Liver (tissue), 7 donors: ENCODE measurements at regions not wholly inside any gene's neighbourhood (a gene's known extent, or its start where the extent isn't known, plus 50 kb on each side); places are given as distances from the start of the nearest gene placed in this dataset.

Experiments used
- DNase-seq: peaks from one replicate; pipeline ENCODE4 v3.0.0-alpha.2; 2017; ENCODE audit warnings: low spot score
- H3K27ac ChIP-seq, 2 donors: one replicate each; pipeline ENCODE4 v1.7.0; 2013; ENCODE audit warnings: inconsistent platforms in 2 of 2, low read length in 2 of 2, control low read depth in 1 of 2, low read depth in 1 of 2, mild to moderate bottlenecking in 1 of 2
- H3K27me3 ChIP-seq, 4 donors: one replicate each; pipeline versions ENCODE4 v1.6.1 to v1.7.0; 2013; ENCODE audit warnings: low read length in 3 of 4, inconsistent platforms in 1 of 4, mild to moderate bottlenecking in 1 of 4, moderate library complexity in 1 of 4; ENCODE audit not compliant: control insufficient read depth in 4 of 4, insufficient read depth in 4 of 4
- H3K36me3 ChIP-seq, 4 donors: one replicate each; pipeline versions ENCODE4 v1.6.1 to v1.7.0; 2013; ENCODE audit warnings: low read length in 3 of 4, mild to moderate bottlenecking in 3 of 4, low read depth in 1 of 4, moderate library complexity in 1 of 4; ENCODE audit not compliant: control insufficient read depth in 4 of 4, insufficient read depth in 3 of 4
- H3K4me1 ChIP-seq, 4 donors: one replicate each; pipeline versions ENCODE4 v1.6.1 to v1.7.0; 2013; ENCODE audit warnings: low read length in 3 of 4, mild to moderate bottlenecking in 3 of 4, moderate library complexity in 1 of 4; ENCODE audit not compliant: control insufficient read depth in 4 of 4, insufficient read depth in 4 of 4
- H3K4me3 ChIP-seq, 3 donors: one replicate each; pipeline versions ENCODE4 v1.6.1 to v1.7.0; 2013; ENCODE audit warnings: low read length in 3 of 3, control low read depth in 1 of 3, low read depth in 1 of 3, mild to moderate bottlenecking in 1 of 3
- H3K9ac ChIP-seq, 2 donors: one replicate each; pipeline ENCODE4 v1.7.0; 2013; ENCODE audit warnings: low read length in 2 of 2, mild to moderate bottlenecking in 2 of 2, moderate library complexity in 2 of 2, control low read depth in 1 of 2, low read depth in 1 of 2
- H3K9me3 ChIP-seq, 4 donors: one replicate each; pipeline versions ENCODE4 v1.6.1 to v1.7.0; 2013; ENCODE audit warnings: low read length in 3 of 4; ENCODE audit not compliant: control insufficient read depth in 4 of 4
- EGR1 ChIP-seq, 2 donors: IDR thresholded peaks; 2 replicates each; pipeline ENCODE4 v1.6.1; 2016 to 2018; ENCODE audit warnings: antibody characterized with exemption in 2 of 2, low read depth in 2 of 2
- FOXA2 ChIP-seq: IDR thresholded peaks from 2 replicates; pipeline ENCODE4 v1.6.1; 2016; ENCODE audit warnings: antibody characterized with exemption
- HNF4A ChIP-seq, 2 donors: conservative IDR thresholded peaks; 2 replicates each; pipeline ENCODE4 v1.6.1; 2016; ENCODE audit warnings: antibody characterized with exemption in 2 of 2, mild to moderate bottlenecking in 2 of 2
- HNF4G ChIP-seq: IDR thresholded peaks from 2 replicates; pipeline ENCODE4 v1.6.1; 2016; ENCODE audit warnings: antibody characterized with exemption
- JUND ChIP-seq, 2 donors: IDR thresholded peaks; 2 replicates each; pipeline ENCODE4 v1.6.1; 2016; ENCODE audit warnings: antibody characterized with exemption in 2 of 2
- MAX ChIP-seq: IDR thresholded peaks from 2 replicates; pipeline ENCODE4 v1.6.1; 2016; ENCODE audit warnings: antibody characterized with exemption
- RAD21 ChIP-seq, 2 donors: IDR thresholded peaks; 2 replicates each; pipeline ENCODE4 v1.6.1; 2016; ENCODE audit warnings: antibody characterized with exemption in 2 of 2, mild to moderate bottlenecking in 2 of 2
- REST ChIP-seq: IDR thresholded peaks from 2 replicates; pipeline ENCODE4 v1.6.1; 2016; ENCODE audit warnings: antibody characterized with exemption, mild to moderate bottlenecking
- RXRA ChIP-seq, 2 donors: IDR thresholded peaks; 2 replicates each; pipeline ENCODE4 v1.6.1; 2017 to 2018; ENCODE audit warnings: antibody characterized with exemption in 2 of 2, mild to moderate bottlenecking in 1 of 2
- SP1 ChIP-seq: IDR thresholded peaks from 2 replicates; pipeline ENCODE4 v1.6.1; 2018; ENCODE audit warnings: antibody characterized with exemption, mild to moderate bottlenecking
- ZBTB33 ChIP-seq: IDR thresholded peaks from 2 replicates; pipeline ENCODE4 v1.6.1; 2016; ENCODE audit warnings: antibody characterized with exemption
- WGBS: extraction: QIAGEN DNeasy Blood & Tissue Kit; methylation state at CpG from one replicate; pipeline ENCODE4 v1.1.7; 2013; 5-methylcytosine and 5-hydroxymethylcytosine counted together
- donor health status: healthy.
- donor health status: healthy.
- donor health status: healthy.
- donor health status: healthy.

GRCh38 chr21:28396421-28396820, 596.3 kb downstream of the LTN1 start:
- peaks cover 0 to 5% (median 0%) of the 10 kb centered on the region in 4 donors for H3K9me3 ChIP-seq
- no peaks in the 10 kb centered on the region for H3K27me3 ChIP-seq
- peaks cover 0 to 12% (median 3%) of the 10 kb centered on the region in 4 donors for H3K4me1 ChIP-seq
- no peak for DNase-seq
- 92% methylated on average over 5 of the region's 5 CpGs for WGBS
- H3K4me3 ChIP-seq, result no peak overlapping the region
- H3K9ac ChIP-seq, result no peak overlapping the region
- H3K27ac ChIP-seq, result no peak overlapping the region
- TF ChIP-seq FOXA2 (no peak), REST (no peak), MAX (no peak), SP1 (no peak), RXRA (IDR thresholded peaks at IDR 0.05) (no peak), HNF4G (no peak), ZBTB33 (no peak), EGR1 (IDR thresholded peaks at IDR 0.05; ENCODE audit: low read depth in 2 of 2) (no peak)
- H3K36me3 ChIP-seq, result no peaks in the 10 kb centered on the region

- Histone ChIP-seq H3K9me3 (peaks cover 0 to 3% (median 0%) of the 10 kb centered on the region in 4 donors), H3K4me1 (peaks cover 0 to 12% (median 3%) of the 10 kb centered on the region in 4 donors), H3K9ac (no peak overlapping the region), H3K36me3 (no peaks in the 10 kb centered on the region), H3K4me3 (no peak overlapping the region), H3K27me3 (no peaks in the 10 kb centered on the region), H3K27ac (no peak overlapping the region)
- 84% methylated on average over 7 of the region's 7 CpGs for WGBS
- TF ChIP-seq HNF4A (conservative IDR thresholded peaks at IDR 0.05) (no peak), JUND (IDR thresholded peaks at IDR 0.05) (no peak), RAD21 (IDR thresholded peaks at IDR 0.05) (no peak), MAX (no peak), REST (no peak)
- DNase-seq, result no peak
Measured at GRCh38 chr21:28393279-28393678, 599.4 kb downstream of the LTN1 start.
